Upper lobe of left lung (tissue), 6 donors: ENCODE measurements at regions not wholly inside any gene's neighbourhood (a gene's known extent, or its start where the extent isn't known, plus 50 kb on each side); places are given as distances from the start of the nearest gene placed in this dataset.

Experiments
- ATAC-seq, 2 donors: fragments of 200-7000 bp; cut with Tn5 transposase; one replicate each; pipeline ENCODE4 v1.9.1; 2022; ENCODE audit warnings: mild to moderate bottlenecking in 2 of 2, moderate library complexity in 2 of 2; ENCODE audit not compliant: low FRiP score in 2 of 2
- DNase-seq, 2 donors: peaks; one replicate each; pipeline ENCODE4 v3.0.0-alpha.2; 2019 to 2020
- H3K27ac ChIP-seq, 4 donors: fragments of 200-600 bp; sonication (generic); one replicate each; pipeline ENCODE4 v1.5.1; 2016 to 2019
- H3K27me3 ChIP-seq, 4 donors: fragments of 200-600 bp; sonication (generic); one replicate each; pipeline ENCODE4 v1.5.1; 2017 to 2019
- H3K36me3 ChIP-seq, 4 donors: fragments of 200-600 bp; sonication (generic); one replicate each; pipeline ENCODE4 v1.5.1; 2016 to 2019
- H3K4me1 ChIP-seq, 4 donors: fragments of 200-600 bp; sonication (generic); one replicate each; pipeline ENCODE4 v1.5.1; 2018 to 2019
- H3K4me3 ChIP-seq, 4 donors: fragments of 200-600 bp; sonication (generic); one replicate each; pipeline ENCODE4 v1.5.1; 2017 to 2019; ENCODE audit warnings: mild to moderate bottlenecking in 2 of 4, moderate library complexity in 1 of 4
- H3K9me3 ChIP-seq, 4 donors: fragments of 200-600 bp; sonication (generic); one replicate each; pipeline ENCODE4 v1.5.1; 2018 to 2019
- EP300 ChIP-seq, 4 donors: sonication (generic); formaldehyde crosslinking; IDR thresholded peaks; one replicate each; pipeline ENCODE4 v1.5.1; 2017; ENCODE audit warnings: antibody characterized with exemption in 4 of 4, control low read depth in 2 of 4
- POLR2A ChIP-seq, 4 donors: fragments of 450-650 bp; IDR thresholded peaks; one replicate each; pipeline ENCODE4 v1.5.1; 2016 to 2017; ENCODE audit warnings: antibody characterized with exemption in 4 of 4, mild to moderate bottlenecking in 2 of 4
- POLR2AphosphoS5 ChIP-seq, 2 donors: sonication (generic); formaldehyde crosslinking; IDR thresholded peaks; one replicate each; pipeline ENCODE4 v1.5.1; 2017; ENCODE audit warnings: antibody characterized with exemption in 2 of 2
- WGBS, 2 donors: methylation state at CpG; one replicate each; pipeline ENCODE4 v1.1.5; 2017 to 2018; 5-methylcytosine and 5-hydroxymethylcytosine counted together
- TF ChIP-seq, protein P1 (sequence below), 6 experiments: fragments of 450-650 bp in 4 of 6; fragments of 200-600 bp in 2 of 6; sonication (generic) in 2 of 6; IDR thresholded peaks; one replicate each; pipeline ENCODE4 v1.5.1; 2016 to 2019; ENCODE audit warnings: antibody characterized with exemption in 6 of 6
- donor health status: DM: no; HTN: no; CAD: no; lungs with moderate emphysema.
- donor health status: DM: no; HTN: yes; CAD: no; lungs with severe emphysema.

- H3K27ac ChIP-seq = no peak overlapping the region
- DNase-seq = no peak
- no peaks in the 10 kb centered on the region for H3K9me3 ChIP-seq
- ATAC-seq = no peak
- H3K4me1 ChIP-seq = no peaks in the 10 kb centered on the region
- H3K36me3 ChIP-seq = no peaks in the 10 kb centered on the region
- WGBS, 2 donors = 50 to 59% methylated on average over 5 of the region's 5 CpGs
- TF ChIP-seq, protein P1, sequence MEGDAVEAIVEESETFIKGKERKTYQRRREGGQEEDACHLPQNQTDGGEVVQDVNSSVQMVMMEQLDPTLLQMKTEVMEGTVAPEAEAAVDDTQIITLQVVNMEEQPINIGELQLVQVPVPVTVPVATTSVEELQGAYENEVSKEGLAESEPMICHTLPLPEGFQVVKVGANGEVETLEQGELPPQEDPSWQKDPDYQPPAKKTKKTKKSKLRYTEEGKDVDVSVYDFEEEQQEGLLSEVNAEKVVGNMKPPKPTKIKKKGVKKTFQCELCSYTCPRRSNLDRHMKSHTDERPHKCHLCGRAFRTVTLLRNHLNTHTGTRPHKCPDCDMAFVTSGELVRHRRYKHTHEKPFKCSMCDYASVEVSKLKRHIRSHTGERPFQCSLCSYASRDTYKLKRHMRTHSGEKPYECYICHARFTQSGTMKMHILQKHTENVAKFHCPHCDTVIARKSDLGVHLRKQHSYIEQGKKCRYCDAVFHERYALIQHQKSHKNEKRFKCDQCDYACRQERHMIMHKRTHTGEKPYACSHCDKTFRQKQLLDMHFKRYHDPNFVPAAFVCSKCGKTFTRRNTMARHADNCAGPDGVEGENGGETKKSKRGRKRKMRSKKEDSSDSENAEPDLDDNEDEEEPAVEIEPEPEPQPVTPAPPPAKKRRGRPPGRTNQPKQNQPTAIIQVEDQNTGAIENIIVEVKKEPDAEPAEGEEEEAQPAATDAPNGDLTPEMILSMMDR (IDR thresholded peaks at IDR 0.05) = no peak
- TF ChIP-seq EP300 (IDR thresholded peaks at IDR 0.05) = no peak
- TF ChIP-seq POLR2AphosphoS5 (IDR thresholded peaks at IDR 0.05) = no peak
- no peak for TF ChIP-seq POLR2A (IDR thresholded peaks at IDR 0.05)
- H3K27me3 ChIP-seq = no peaks in the 10 kb centered on the region
- no peak overlapping the region for H3K4me3 ChIP-seq
These were observed 295.9 kb upstream of the ATP2B1 start for GRCh38 chr12:90004319-90005074.

DNA sequence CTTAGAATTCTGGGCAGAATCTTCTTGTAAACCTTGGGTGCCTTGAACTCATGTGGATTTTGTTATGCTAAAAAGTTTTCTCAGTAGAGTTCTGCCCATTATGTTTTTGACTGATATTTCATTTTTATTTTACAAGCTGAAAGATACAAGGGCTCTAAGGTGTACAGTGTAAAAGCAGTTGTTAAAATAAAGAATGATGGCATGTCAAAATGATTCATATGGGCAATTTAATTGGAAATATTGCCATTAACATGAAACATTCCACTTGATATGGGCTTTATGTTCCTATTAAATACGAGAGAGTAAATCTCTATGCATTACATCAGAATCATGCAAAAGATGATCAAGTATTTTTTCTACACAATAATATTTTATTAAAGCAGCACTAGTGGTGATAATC lies 295.1 kb upstream of the ATP2B1 start:
- H3K27ac ChIP-seq = no peak overlapping the region
- TF ChIP-seq POLR2AphosphoS5 (IDR thresholded peaks at IDR 0.05) = no peak
- no peak for TF ChIP-seq POLR2A (IDR thresholded peaks at IDR 0.05)
- TF ChIP-seq, protein P1 (IDR thresholded peaks at IDR 0.05) = no peak
- no peak for TF ChIP-seq EP300 (IDR thresholded peaks at IDR 0.05)
- H3K9me3 ChIP-seq = no peaks in the 10 kb centered on the region
- no peaks in the 10 kb centered on the region for H3K36me3 ChIP-seq
- DNase-seq (no peak), ATAC-seq (no peak)
- H3K27me3 ChIP-seq = no peaks in the 10 kb centered on the region
- H3K4me3 ChIP-seq = no peak overlapping the region
- 95 to 96% methylated on average over 1 of the region's 1 CpG for WGBS, 2 donors
- H3K4me1 ChIP-seq = no peaks in the 10 kb centered on the region

GRCh38 chr12:90000721-90001120 lies 292.1 kb upstream of the ATP2B1 start:
- Histone ChIP-seq H3K27me3 (no peaks in the 10 kb centered on the region), H3K27ac (no peak overlapping the region), H3K4me3 (no peak overlapping the region), H3K9me3 (no peaks in the 10 kb centered on the region), H3K4me1 (no peaks in the 10 kb centered on the region), H3K36me3 (no peaks in the 10 kb centered on the region)
- TF ChIP-seq POLR2AphosphoS5 (IDR thresholded peaks at IDR 0.05) (no peak), POLR2A (IDR thresholded peaks at IDR 0.05) (no peak), EP300 (IDR thresholded peaks at IDR 0.05) (no peak)
- TF ChIP-seq, protein P1 (IDR thresholded peaks at IDR 0.05) = no peak
- no peak for DNase-seq
- WGBS, 2 donors = 92 to 98% methylated on average over 3 of the region's 3 CpGs
- no peak for ATAC-seq

DNA sequence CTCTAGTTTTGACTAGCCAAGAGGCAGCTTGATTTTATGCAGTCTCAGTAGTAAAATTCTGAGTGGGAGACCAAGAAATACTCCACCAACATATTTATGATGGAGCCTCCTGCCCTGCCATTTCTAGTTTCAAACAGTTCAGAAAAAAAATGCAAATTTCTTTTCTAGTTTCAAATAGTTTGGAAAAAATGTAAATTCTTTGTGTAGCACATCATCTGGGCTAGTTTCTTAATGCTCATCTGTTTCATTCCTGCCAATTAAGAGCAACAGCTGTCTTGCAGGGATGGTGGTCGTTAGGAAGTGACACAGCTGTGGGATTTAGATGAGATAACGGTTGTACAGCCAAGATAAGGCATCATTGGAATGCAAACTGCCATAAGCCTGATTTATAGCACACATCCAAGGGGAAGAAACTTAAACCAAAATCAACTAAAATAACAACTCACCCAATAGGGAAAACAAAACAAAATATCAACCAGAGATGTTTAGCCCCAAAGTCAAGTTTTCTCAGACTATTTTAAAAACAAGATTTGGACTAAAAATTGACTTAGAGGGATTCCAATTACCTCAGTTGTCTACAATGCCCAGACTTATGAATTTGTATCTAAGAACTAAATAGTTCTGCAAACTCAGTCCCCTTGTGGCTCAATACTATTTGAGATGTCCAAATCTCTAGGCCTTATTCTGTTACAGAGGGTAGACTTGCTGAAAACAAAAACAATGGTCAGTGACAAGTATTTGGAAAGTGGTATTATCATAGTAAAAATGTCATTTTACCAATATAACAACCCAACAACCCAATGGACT lies 291.3 kb upstream of the ATP2B1 start:
- WGBS, 2 donors = 32 to 40% methylated on average over 2 of the region's 2 CpGs
- DNase-seq = no peak
- TF ChIP-seq, protein P1 (IDR thresholded peaks at IDR 0.05) = no peak
- TF ChIP-seq POLR2A (IDR thresholded peaks at IDR 0.05) = no peak
- no peak for TF ChIP-seq EP300 (IDR thresholded peaks at IDR 0.05)
- no peak for TF ChIP-seq POLR2AphosphoS5 (IDR thresholded peaks at IDR 0.05)

More for the DNA sequence above, 291.3 kb upstream of the ATP2B1 start:
- no peaks in the 10 kb centered on the region for H3K27me3 ChIP-seq
- no peak overlapping the region for H3K27ac ChIP-seq
- no peaks in the 10 kb centered on the region for H3K36me3 ChIP-seq
- H3K4me3 ChIP-seq = no peak overlapping the region
- peak in 1 of 2 donors; percentile 79 for ATAC-seq
- H3K4me1 ChIP-seq = no peaks in the 10 kb centered on the region
- H3K9me3 ChIP-seq = no peaks in the 10 kb centered on the region
